Glomerular visceral epithelial cell (primary cell): ENCODE measurements at regions not wholly inside any gene's neighbourhood (a gene's known extent, or its start where the extent isn't known, plus 50 kb on each side); places are given as distances from the start of the nearest gene placed in this dataset.
"Not testable (repeated sequence)": the region's sequence is repeated elsewhere in the genome, so short reads cannot be mapped to it uniquely, and the experiment has no call there.

Source experiments
- DNase-seq: peaks from one replicate; pipeline ENCODE4 v3.0.0-alpha.2; 2016; ENCODE audit errors: extremely low spot score

DNA sequence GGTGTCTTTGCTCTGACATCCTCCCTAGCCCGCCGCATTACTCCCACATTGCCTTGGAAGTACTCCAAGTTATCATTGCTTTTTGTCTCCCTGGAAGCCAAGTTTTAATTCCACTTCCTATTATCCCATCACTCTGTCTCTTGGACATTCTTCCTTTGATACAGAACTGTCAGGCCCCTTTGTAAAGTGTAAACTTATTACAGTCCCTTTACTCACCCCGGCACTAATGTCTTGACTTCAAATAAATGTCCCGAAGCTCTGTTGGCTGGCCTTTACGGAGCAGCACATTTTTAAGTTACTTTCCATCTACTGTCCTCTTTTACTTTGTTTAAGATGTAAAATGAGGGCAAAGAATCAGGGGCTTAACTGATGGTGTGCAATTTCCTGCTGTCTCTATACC is 223.5 kb upstream of the IGFBP7 start:
- no peak for DNase-seq

DNA sequence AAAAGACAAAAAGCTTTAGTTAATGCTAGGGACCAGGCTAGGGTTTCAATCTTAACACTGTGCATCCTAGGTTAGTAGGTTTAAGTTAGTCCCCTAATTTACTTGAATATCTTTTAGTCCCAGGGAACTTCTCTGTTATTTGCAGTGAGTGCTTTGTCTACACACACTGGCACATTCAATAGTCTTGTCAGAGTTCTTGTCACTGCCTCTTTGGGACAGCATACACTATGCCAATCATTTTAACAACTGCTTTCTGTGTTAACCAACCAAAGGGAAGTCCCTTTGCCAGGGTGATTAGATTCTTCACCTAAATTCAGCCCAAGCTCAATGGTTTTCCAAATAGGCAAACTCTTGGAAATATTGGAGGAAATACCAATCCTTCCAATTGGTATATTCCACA is 221.8 kb upstream of the IGFBP7 start:
- DNase-seq, result no peak

DNA sequence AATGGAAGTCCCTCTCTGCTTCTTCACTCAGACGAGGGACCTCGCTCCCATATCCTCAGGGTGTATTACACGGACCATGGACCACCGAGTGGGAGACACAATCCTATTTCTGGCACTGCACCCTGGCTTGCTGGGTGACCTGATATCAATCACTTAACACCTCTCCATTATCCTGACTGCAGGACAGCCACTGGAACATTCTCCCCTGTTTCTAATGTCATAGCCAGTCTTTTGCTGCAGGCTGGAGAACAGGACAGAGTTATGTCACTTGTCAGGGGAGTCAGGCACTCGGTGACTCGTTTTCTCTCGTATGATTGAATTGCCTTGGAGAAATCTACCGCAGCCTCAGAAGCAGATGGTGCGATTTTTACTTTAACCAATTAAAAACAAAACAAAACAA is 219.1 kb upstream of the IGFBP7 start:
- no peak for DNase-seq

DNA sequence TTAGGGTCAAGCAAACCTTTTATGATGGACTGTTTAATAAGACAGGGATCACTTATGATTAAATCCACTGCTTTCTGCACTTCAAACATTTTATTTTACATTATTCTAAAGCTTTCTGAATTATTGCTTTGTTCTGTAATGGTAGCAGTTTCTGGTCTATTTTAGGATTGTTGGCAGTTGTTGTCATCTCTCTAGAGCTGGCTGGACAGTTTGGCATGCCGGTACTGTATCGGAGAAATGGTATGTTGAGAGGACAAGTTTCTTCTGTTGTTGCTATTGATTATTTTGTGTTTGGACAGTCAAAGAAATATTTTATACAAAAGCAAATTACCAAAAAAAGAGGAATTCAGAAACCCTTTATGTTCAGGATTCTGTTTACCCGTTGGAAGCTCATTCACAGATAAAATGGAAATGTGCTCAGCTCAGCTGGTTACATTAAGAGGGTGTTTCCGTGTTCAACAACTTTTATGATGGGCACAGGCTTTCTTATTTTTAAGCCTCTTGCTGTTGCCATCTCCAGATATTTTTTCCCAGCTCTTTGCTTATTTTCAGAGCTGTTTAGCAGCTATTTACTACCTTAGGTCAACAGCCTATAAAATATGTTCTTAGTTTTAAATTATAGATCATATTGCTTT is 214.6 kb upstream of the IGFBP7 start:
- no peak for DNase-seq

DNA sequence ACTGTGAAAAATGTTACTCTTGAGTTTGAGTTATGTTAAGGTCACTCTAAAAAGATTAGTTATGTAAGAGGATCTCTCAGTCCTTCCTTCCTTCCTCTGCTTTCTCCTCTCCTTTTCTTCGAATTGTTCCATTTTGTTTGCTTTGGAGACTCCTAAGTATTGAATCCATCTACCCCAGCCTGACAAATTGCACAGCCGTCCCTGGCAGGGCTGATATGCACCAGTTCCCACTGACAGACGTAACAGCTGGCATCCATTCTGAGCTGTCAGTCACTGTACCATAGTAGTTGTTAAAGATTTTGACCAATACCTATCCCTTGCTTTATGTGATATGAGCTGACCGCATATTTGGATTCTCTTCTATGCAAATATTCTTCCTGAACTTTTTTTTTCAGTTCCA is 210.7 kb upstream of the IGFBP7 start:
- no peak for DNase-seq

DNA sequence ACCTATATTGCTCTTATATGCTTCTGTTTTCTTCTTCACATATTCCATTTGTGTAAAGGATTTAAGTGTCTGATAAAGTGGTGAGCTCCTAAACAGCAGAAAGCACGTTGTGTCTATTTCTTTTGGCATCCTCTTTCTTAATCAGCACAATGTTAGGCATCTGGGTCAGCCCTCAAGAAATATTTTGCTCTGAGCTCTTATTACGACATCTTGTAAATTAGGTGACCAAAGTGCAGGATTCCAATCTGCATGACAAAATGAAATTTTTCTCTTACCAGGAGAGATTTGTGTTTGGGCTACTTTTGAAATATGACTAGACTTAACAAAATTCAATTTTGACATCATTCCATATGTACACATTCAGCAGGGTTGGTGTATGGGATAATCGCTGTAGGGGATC is 210.0 kb upstream of the IGFBP7 start:
- no peak for DNase-seq

DNA sequence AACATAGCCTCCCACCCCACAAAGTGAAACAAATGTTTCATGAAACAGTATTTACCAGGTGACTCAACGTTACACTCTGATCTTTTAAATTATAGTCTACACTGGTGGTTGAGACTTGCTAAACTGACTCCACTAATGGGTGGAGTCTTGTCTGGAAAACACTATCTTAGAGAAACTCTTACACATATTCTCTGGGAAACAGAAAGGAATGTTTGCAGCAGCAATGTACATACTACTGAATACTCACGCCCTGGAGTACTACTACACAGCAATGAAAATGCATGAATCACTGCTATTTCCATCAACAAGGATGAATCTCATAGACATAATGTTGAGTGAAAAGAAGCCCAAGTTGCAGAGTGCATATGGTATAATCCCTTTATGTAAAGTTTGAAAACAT is 208.5 kb upstream of the IGFBP7 start:
- DNase-seq, result no peak

DNA sequence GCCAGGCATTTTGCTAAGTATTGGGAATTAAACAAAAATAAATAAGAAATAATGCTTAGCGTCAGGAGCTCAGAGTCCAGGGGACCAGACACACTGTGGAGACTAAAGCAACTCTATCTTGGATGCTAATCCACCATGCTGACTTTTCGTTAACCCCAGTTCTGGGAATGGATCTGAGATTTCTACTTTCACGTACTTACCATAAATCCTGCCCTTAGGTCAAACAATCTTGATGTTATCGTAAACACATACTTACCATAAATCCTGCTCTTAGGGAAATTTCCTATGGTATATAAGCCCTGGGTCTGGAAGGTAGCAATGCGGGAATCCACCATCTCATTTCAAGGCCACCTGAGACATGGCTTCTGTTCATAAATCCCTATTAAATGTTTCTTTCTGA is 204.5 kb upstream of the IGFBP7 start:
- no peak for DNase-seq

DNA sequence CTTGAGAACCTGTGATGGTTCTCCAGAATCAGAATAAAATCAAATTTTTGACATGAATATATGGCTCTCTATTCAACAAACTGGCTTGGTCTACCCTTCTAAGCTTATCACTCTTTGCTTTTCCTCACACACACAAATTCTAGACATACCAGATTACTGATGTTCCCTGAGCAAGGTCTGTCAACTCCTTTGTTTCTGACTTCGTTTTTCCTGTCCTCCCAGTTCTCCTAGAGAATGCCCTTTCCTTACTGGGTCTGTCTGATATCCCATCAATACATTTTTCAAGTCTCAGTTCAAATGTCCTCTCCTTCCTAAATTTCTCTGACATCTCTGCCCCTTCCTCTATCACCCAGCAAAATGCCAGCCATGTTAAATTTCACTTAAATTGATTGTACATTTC is 202.1 kb upstream of the IGFBP7 start:
- DNase-seq, result no peak

DNA sequence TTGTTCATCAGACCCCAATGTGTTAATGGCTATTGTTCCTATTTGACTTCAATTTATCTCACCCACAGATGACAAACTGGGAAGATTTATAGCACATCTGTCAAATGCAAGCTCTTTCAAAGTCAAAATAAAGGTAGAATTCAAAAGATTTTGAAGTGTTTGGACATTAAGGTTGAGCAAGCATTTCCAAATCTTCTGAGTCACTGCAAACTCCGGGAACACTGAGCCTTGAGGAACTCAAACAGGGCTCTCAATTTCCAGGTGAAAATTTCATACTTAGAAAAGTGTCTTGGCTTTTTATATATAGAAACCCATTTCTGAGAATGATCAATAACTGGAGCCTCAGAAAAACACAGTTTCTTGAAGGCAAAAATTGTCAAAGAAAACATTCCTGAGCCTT is 199.5 kb upstream of the IGFBP7 start:
- DNase-seq, result no peak

DNA sequence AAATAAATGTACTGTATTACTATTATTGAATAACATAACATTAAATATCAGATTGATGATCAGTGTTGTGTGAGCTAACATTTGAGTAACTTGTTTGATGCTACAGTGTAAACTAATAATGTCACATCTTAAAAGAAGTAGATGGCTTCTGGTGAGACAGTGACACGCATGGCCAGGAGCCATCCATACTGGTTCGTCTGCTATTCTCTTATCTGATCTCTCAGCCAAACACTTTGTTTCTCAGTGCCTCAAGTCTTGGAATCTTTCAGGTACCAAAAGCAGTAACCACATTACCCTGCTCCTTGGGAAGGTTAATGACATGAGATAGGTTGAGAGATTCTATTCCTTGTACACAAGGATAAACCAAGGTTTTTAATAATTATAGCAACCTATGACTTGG is 198.1 kb upstream of the IGFBP7 start:
- DNase-seq, result no peak

DNA sequence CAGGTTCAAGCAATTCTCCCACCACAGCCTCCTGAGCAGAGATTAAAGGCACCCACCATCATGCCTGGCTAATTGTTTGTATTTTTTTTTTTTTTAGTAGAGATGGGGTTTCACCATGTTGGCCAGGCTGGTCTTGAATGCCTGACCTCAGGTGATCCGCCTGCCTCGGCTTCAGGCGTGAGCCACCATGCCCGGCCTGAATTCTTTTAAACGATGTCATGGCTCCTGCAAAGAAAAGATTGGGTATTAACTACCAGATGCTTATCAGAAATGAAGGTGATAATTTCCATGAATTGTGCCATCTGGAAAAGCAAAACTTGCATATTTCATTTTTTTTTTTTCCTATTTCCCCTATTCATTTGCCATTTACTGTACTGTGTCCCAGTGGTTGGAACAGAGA is 195.7 kb upstream of the IGFBP7 start:
- no peak for DNase-seq

DNA sequence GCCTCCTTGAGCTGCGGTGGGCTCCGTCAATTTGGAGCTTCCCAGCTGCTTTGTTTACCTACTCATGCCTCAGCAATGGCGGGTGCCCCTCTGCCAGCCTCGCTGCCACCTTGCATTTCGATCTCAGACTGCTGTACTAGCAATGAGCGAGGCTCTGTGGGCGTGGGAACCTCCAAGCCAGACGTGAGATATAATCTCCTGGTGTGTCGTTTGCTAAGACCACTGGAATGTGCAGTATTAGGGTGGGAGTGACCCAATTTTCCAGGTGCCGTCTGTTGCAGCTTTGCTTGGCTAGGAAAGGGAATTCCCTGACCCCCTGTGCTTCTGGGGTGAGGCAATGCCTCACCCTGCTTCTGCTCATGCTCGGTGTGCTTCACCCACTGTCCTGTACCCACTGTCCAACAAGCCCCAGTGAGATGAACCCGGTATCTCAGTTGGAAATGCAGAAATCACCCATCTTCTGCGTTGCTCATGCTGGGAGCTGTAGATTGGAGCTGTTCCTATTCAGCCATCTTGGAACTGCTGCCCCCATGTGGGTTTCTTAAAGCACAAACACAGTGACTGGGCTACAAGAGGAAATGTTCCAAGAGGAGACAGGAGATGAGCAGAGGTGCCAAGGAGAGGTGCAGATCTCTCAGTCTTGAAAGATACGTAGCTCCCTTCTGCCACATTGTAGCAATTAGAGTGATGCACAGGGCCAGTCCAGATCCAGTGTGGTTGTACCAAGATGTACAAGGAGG is 193.0 kb upstream of the IGFBP7 start:
- no peak for DNase-seq

DNA sequence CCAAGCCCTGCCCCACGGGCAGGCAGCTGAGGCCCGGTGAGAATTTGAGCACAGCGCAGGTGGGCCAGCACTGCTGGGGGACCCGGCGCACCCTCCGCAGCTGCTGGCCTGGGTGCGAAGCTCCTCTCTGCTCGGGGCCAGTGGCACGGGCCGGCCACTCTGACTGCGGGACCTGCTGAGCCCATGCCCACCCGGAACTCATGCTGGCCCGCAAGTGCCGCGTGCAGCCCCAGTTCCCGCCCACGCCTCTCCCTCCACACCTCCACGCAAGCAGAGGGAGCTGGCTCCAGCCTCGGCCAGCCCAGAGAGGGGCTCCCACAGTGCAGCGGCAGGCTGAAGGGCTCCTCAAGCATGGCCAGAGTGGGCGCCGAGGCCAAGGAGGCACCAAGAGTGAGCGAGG is 190.1 kb upstream of the IGFBP7 start:
- not testable (repeated sequence) for DNase-seq

DNA sequence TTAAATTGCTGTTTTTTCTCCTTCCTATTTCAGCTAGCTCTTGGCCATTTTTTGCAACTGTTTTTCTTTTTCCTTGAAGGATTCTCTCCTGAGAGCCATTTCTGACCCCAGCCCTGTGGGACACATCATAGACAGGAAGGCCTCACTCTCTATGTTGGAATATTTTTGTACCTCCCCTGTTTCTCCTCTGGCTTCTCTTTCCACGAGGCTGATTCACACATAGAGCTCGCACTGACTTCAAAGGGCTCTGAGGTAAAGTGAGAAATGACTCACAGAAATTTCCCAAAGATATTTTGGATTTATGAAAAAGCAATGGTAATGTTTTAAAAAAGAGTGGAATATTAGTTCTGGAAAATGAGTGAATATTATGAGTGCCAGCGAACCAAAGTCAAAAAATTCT is 181.7 kb upstream of the IGFBP7 start:
- no peak for DNase-seq

DNA sequence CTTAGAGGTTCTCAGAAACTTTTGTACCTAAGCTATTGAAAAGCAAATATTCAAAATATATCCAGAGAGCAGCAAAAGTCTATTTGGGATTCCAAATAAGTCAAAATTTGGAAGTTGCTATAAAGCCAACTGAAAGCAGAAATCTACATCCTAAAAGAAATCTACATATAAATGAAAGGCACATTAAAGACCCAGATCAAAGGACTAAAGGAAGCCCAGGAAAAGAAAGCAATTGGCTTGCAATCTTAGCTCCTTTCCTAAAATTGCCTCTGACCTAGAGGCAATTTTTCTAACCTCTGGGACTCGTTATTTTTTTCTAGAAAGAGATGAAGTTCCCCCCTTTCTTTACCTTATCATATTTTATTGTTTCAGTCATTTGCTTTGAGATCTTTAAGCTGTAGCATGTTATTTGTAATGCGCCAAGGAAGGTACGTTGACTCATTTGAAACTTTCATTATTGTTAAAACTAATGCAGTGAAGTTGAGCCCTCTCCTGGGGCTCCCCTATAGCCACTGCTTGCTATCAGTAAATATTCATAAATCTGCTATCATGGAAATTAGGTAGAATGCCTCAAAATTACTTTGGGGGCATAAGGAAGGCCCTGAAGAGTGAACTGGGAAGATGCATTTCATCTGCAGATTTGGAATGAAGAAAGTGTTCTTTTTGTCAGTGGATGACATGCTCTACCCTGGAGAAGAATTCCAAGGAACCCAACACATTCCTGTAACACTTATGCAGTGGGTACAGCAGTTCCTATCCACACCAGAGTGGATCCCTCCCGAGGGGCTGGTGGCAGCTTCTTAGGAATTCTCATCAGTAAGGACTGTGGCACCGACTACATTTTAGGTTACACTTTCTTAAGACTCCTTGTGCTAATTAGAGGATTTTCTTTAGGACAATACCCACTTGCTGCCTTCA is 177.8 kb upstream of the IGFBP7 start:
- DNase-seq, result no peak

DNA sequence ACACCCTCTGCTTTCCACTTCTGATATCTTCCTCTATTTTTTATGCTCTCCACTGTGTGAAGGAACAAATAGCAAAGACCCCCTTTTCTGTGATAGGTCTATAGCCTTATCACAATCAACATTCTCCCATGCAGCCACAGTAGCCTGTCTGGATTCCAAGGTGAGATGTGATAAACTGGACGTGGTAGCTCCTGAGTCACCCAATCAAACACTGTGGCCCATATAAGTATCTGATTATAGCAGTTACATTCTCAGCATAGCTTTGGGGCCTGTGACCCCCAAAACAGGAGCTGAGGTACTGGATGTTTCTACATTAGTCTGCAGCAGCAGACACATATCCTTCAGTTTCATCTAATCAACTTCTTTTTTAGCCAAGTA is 172.7 kb upstream of the IGFBP7 start:
- no peak for DNase-seq

DNA sequence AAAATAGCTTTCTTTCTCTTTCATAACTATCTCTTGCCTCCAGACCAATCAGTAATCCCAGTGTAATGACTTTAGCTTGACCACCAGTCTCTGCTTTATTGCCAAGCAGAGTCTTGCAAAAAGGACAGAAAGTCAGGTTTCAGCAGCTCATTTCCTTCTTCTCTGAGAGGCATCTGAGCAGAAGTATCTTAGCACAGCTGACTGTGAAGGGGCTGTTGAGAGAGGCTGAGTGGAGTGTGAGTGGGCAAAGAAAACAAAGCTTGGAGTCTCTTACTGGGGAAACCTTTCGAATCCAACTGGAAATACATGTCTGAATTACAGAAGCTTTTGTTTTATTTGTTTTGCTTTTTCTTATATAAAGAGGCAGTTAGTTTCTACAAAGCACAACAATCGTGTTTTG is 170.3 kb upstream of the IGFBP7 start:
- DNase-seq, result no peak

DNA sequence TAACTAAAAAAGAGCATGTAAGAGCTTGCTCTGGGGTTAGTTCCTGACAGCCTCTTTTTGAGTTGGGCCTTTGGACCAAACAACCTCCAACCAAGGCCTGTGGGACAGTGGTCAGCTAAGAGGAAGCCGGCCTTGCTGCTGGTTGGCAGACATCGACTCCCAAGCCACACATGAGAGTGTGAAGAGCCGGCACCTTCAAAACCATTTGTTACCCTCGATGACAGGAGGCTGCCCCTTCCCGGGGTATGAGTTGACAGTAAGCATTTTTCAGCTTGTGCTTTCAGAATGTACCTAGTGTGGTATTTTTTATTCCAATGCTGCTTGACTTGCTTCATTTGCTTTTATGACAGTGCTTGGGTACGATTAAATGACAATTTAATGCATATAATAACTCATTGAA is 168.6 kb upstream of the IGFBP7 start:
- no peak for DNase-seq

DNA sequence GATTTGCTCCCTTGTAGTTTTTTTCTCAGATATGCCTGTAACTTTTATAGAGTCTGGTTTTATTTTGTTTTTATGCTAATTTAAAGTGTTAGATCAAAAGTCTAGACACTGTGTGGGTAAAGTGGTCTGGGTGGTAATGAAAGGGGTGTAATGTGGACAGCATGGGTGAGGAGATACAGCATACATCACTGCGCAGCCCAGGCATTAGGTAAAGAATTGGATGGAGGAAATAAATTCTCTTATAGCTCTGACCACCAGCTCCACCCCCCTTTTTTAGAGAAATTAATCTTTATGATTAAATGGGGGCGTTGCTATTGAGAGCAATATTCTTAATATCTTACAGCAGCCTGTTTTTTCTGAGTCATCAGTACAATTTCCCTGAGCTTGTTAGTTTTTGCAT is 163.9 kb upstream of the IGFBP7 start:
- DNase-seq, result no peak

DNA sequence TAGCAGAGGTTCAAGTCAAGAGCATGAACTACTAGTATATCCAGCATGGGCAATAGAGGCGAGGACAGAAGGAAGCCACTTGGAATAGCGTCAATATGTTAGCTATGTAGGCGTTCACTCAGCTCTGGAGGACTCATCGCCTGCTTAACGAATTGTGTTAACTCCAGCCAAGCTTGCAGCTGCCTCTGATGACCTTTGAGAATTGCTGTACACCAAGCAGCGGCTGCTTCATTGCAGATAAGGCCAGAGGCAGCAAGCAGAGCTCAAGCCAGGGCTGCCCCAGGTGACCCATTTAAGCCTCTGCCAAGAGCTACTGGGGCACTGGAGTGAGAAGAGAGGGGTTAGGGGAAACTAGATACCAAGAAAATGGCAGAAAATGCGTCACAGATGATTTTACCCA is 160.2 kb upstream of the IGFBP7 start:
- no peak for DNase-seq

DNA sequence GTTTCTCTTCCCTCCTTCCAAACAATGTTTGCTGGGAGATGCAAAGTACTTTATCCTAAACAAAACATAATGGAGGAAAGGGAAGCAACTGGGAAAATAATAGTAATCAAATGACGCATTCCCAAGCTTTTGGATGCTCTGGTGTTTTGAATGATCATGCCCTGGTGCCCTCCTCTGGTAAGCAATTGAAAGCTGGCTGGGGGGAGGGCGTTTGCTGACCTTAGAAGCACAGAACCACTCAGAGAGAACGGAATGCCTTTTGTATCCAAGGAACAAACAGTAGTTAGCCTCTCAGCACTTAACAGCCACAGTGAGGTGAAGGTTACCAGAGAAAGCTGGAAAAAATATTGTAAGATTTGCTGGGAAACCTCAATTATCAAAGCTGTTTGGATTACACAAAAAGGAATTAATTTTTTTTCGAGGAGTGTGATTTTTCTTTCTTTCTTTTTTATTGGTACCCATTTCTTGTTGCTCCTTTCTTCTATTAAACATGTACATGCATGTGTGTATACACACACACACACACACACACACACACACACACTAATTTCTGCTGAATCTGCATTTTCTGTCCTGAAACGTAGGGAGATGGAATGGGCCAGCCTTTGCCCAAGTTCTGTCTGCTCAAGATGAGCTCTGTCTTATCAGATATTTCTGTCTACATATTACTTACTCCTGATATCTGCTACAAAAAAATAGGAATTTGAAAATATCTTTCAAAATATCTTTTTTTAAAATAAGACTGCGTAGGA is 155.8 kb upstream of the IGFBP7 start:
- DNase-seq, result no peak
